NCI-H345 treated with DMSO at 0.1 percent for 48 hours (cell line): ENCODE measurements at regions not wholly inside any gene's neighbourhood (a gene's known extent, or its start where the extent isn't known, plus 50 kb on each side); places are given as distances from the start of the nearest gene placed in this dataset.
"Not testable (repeated sequence)": the region's sequence is repeated elsewhere in the genome, so short reads cannot be mapped to it uniquely, and the experiment has no call there.

ENCODE experiments used
- DNase-seq: peaks from one replicate; lab custom pipeline; 2025; ENCODE audit not compliant: unreplicated experiment; lab: John Stamatoyannopoulos, UW

DNA sequence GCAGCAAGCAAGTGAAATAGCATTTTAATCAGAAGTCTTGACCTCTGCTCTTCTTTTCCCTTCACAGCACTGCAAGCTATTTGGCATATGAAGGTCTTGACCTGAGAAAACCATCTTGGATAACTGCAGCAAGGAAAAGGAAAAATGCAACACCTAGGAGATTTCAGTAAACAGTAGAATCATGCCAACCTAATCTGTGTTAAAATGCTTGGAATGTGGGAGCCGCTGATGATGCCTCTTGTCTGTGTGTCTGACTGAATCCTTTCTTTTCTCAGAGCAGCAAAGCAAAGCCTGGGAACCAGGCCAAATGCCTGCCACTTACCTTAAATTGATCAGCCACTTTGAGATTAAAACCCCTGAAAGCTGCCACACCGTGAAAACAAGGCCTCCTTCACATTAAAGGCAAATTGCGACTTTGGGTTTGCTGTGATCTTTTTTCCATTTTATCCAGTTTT, 80.4 kb upstream of the CDK6 start:
- peak; percentile 44 for DNase-seq

- no peak for DNase-seq
Measured at GRCh38 chr7:92915348-92915747, 79.0 kb upstream of the CDK6 start.

DNA sequence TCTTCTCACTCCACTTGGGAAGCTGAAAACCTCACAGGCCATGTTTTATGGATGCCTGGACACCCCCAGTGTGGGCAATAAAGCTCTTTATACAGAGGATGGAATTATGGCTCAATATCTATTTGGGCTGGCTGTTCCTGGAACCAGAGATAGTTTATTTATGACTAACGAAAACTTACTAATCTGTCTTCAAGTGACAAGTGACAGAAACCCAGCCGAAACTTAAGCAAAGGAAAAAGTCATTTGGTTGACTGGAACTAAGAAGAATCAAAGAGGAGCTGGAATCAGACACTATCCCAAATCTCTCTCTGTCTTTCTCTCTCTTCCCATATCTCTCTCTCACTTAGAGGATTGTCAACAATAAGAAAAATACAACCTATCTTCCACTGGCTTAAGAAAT, 78.3 kb upstream of the CDK6 start:
- DNase-seq = no peak

DNA sequence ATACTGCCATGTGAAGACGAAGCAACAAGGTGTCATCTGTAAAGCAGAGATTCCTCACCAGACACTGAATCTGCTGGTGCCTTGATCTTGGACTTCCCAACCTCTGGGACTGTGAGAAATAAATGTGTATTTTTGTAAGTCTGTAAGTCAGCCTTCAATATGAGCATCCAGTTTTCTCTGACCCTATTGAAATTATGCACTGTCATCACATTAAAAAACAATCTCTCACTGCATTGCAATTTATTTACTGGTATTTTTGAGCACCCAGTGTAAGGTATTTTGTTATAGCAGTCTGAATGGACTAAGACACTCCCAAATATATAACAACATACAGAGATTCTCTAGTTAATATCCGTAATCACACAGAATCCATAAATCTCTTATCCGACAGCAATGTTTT, 77.5 kb upstream of the CDK6 start:
- no peak for DNase-seq

DNA sequence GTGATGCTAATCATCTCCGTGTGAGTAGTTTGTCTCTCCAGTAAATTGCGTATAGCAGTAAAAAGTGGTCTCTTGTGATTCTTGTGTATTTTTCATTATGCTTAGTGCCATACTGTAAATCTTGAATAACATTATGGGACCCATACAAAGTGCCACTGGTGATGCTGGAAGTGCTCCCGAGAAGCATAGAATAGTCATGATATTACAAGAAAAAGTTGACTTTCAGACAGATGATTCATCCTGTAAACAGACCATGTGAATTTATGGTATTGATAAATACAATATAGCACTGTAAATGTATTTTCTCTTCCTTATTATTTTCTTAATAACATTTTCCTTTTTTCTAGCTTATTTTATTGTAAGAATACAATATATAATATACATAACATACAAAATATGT, 74.6 kb upstream of the CDK6 start:
- DNase-seq = no peak

DNA sequence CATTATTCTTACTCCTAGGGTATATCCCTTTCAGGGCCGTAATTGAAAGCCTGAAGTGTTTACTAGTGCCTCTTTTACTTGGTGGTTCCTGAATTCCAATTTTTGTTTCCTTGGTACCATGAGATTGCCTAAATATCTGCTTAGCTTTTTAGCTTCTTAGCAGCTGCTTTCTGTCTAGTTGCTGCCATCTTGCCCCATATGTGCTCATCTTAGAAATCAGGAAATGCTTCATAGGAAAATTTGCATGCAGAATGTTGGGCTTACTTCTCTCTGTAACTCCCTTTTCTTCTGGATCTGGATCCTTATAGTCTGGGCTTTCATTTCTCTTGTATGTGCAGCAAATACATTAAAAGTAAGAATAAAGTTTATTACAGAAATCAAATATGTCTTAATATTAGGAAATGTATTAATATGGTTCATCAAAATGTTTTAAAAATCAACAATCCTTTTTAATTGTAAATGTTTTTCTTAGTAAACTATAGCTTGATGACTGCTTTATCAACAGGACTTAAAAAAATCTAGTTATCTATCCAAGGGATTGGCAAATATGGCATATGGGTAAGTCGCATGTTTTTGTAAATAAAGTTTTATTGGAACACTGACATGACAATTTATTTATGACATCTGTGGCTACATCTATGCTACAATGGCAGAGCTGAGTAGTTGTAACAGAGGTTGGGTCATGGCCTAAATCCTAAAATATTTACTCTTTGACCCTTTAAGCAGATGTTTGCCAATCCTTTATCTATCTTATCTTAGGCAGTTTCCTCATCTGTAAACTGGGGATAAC, 73.5 kb upstream of the CDK6 start:
- no peak for DNase-seq

GRCh38 chr7:92904244-92905131, 68.1 kb upstream of the CDK6 start:
- no peak for DNase-seq

DNA sequence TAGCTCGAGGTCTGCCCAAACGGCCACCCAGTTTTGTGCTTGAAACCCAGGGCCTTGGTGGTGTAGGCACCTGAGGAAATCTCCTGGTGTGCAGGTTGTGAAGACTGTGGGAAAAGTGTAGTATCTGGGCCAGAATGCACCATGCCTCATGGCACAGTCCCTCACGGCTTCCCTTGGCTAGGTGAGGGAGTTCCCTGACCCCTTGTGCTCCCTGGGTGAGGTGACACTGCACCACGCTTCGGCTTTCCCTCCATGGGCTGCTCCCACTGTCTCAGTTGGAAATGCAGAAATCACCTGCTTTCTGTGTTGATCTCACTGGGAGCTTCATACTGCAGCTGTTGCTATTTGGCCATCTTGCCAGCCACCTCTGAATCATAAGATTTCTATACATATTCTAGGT, 62.4 kb upstream of the CDK6 start:
- DNase-seq = no peak

DNA sequence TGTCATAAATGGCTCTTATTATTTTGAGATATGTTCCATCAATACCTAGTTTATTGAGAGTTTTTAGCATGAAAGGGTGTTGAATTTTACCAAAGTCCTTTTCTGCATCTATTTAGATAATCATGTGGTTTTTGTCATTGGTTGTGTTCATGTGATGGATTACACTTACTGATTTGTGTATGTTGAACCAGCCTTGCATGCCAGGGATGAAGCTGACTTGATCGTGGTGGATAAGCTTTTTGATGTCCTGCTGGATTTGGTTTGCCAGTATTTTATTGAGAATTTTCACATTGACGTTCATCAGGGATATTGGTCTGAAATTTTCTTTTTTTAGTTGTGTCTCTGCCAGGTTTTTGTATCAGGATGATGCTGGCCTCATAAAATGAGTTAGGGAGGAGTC, 58.5 kb upstream of the CDK6 start:
- not testable (repeated sequence) for DNase-seq

DNA sequence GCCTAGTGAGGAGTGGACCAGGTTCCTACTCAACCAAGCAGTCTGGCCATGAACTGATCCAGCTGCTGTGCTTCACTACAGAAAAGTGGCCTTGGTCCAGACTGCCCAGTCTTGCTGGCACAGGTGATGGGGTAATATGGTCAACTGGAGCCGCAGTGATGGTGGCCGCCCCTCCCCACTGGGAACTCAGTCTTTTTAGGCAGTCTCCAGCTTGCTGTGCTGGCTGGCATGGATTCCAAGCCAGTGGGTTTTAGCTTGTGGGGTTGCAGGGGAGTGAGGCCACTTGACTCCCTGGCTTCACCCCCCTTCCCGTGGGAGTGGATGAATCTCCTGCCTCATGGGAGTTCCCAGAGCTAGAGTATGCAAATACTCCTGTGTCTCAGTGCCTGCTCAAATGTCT, 52.7 kb upstream of the CDK6 start:
- DNase-seq = no peak
